ENCODE measurements at regions not wholly inside any gene's neighbourhood (a gene's known extent, or its start where the extent isn't known, plus 50 kb on each side); places are given as distances from the start of the nearest gene placed in this dataset.

DNA sequence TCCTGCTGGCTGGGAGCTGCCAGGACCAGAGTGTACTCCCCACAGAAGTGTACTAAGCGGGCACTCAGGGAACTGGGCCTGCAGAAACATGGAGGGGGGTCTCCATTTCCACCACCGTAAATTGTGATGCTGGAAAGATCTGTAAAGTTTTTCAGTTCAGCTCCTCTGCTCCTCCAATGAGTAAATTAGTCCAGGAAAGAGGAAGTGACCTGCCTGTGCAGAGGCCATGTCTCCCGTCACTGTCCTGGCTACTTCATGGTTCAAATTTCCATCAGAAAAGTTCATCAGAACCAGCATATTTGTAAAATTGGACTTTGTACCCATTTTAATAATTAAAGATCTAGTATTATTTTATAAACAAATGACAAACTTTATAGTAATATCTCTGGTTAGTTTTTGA is 226.7 kb upstream of the THBS1 start:
- TF ChIP-seq EZH2 (IDR thresholded peaks at IDR 0.05; ENCODE audit: borderline replicate concordance, low read length) = no peak
- TF ChIP-seq, protein P1, sequence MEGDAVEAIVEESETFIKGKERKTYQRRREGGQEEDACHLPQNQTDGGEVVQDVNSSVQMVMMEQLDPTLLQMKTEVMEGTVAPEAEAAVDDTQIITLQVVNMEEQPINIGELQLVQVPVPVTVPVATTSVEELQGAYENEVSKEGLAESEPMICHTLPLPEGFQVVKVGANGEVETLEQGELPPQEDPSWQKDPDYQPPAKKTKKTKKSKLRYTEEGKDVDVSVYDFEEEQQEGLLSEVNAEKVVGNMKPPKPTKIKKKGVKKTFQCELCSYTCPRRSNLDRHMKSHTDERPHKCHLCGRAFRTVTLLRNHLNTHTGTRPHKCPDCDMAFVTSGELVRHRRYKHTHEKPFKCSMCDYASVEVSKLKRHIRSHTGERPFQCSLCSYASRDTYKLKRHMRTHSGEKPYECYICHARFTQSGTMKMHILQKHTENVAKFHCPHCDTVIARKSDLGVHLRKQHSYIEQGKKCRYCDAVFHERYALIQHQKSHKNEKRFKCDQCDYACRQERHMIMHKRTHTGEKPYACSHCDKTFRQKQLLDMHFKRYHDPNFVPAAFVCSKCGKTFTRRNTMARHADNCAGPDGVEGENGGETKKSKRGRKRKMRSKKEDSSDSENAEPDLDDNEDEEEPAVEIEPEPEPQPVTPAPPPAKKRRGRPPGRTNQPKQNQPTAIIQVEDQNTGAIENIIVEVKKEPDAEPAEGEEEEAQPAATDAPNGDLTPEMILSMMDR (IDR thresholded peaks at IDR 0.05; ENCODE audit: low read length) = no peak
